Cardiac fibroblast (primary cell): ENCODE measurements at regions not wholly inside any gene's neighbourhood (a gene's known extent, or its start where the extent isn't known, plus 50 kb on each side); places are given as distances from the start of the nearest gene placed in this dataset.

Experiments used
- DNase-seq, 2 donors: peaks; one replicate each; pipeline versions ENCODE4 v3.0.0 to v3.0.0-alpha.2; 2010; ENCODE audit warnings: low read depth in 2 of 2
- H3K4me3 ChIP-seq, 2 donors: replicated peaks in 1 of 2; 1 replicate in 1 of 2; 2 replicates in 1 of 2; pipeline ENCODE4 v1.5.1; 2011; ENCODE audit warnings: low read depth in 2 of 2, low read length in 2 of 2, mild to moderate bottlenecking in 2 of 2, moderate library complexity in 1 of 2
- CTCF ChIP-seq: IDR thresholded peaks from one replicate; pipeline ENCODE4 v1.5.1; 2011; ENCODE audit warnings: low read depth, mild to moderate bottlenecking, low read length, inconsistent platforms

- no peak overlapping the region for H3K4me3 ChIP-seq
- DNase-seq = peak; percentile 72 to 82
- TF ChIP-seq CTCF = no peak
Observed at GRCh38 chr6:22147921-22148776, 148.7 kb downstream of the PRL start.

- DNase-seq = no peak
- no peak for TF ChIP-seq CTCF
- no peak overlapping the region for H3K4me3 ChIP-seq
Observed at GRCh38 chr6:22149096-22149495, 147.7 kb downstream of the PRL start.

GRCh38 chr6:22149501-22150367 lies 147.1 kb downstream of the PRL start:
- no peak for TF ChIP-seq CTCF
- no peak overlapping the region for H3K4me3 ChIP-seq
- peak; percentile 9 to 42 for DNase-seq

- no peak overlapping the region for H3K4me3 ChIP-seq
- TF ChIP-seq CTCF = no peak
- DNase-seq = no peak
Observed at GRCh38 chr6:22150368-22151035, 146.3 kb downstream of the PRL start.

- no peak for TF ChIP-seq CTCF
- no peak overlapping the region for H3K4me3 ChIP-seq
- no peak for DNase-seq
Observed at GRCh38 chr6:22151892-22152291, 144.9 kb downstream of the PRL start.

- DNase-seq = no peak
- TF ChIP-seq CTCF = no peak
- H3K4me3 ChIP-seq = no peak overlapping the region
Observed at GRCh38 chr6:22152841-22153240, 144.0 kb downstream of the PRL start.
